ENCODE measurements at regions not wholly inside any gene's neighbourhood (a gene's known extent, or its start where the extent isn't known, plus 50 kb on each side); places are given as distances from the start of the nearest gene placed in this dataset.

- Histone ChIP-seq H3K4me2 (no peak overlapping the region), H3K9me3 (ENCODE audit: low read depth) (no peaks in the 10 kb centered on the region), H3K4me3 (no peak overlapping the region), H3K27ac (no peak overlapping the region), H4K20me1 (ENCODE audit: low read depth) (no peaks in the 10 kb centered on the region), H2AFZ (replicated peaks) (no peak overlapping the region), H3K9ac (no peak overlapping the region), H3K27me3 (no peaks in the 10 kb centered on the region), H3K79me2 (ENCODE audit: low read depth) (no peaks in the 10 kb centered on the region), H3F3A (ENCODE audit: low read depth) (no peaks in the 10 kb centered on the region), H3K36me3 (no peaks in the 10 kb centered on the region), H3K4me1 (no peaks in the 10 kb centered on the region)
- Mint-ChIP-seq H3K27me3 (ENCODE audit: insufficient read depth, low read depth) (no peaks in the 10 kb centered on the region), H3K27ac (no peak overlapping the region), H3K36me3 (no peaks in the 10 kb centered on the region), H3K9me3 (peaks cover 4% of the 10 kb centered on the region), H3K4me1 (no peaks in the 10 kb centered on the region), H3K4me3 (no peak overlapping the region)
- TF ChIP-seq CTCF (IDR thresholded peaks at IDR 0.05) = no peak
- TF ChIP-seq EZH2 (IDR thresholded peaks at IDR 0.05) = no peak
- TF ChIP-seq EZH2phosphoT487 (IDR thresholded peaks at IDR 0.05) = no peak
- no peak for DNase-seq (ENCODE audit: low spot score)
These were observed 64.0 kb upstream of the KCNN2 start for GRCh38 chr5:114297915-114298314.

- H3K4me3 ChIP-seq = no peak overlapping the region
- Mint-ChIP-seq H3K4me1 (peaks cover 31% of the 10 kb centered on the region), H3K36me3 (no peaks in the 10 kb centered on the region), H3K9me3 (no peaks in the 10 kb centered on the region), H3K27ac (no peak overlapping the region), H3K27me3 (ENCODE audit: insufficient read depth, low read depth) (peaks cover 3% of the 10 kb centered on the region), H3K4me3 (no peak overlapping the region)
- no peak for TF ChIP-seq EZH2phosphoT487 (IDR thresholded peaks at IDR 0.05)
- peak; percentile 71 for TF ChIP-seq CTCF (IDR thresholded peaks at IDR 0.05)
- TF ChIP-seq EZH2 (IDR thresholded peaks at IDR 0.05) = no peak
- peak; percentile 55 for DNase-seq (ENCODE audit: low spot score)
- H2AFZ ChIP-seq (replicated peaks) = peak overlapping the region; percentile 69
- H3K4me1 ChIP-seq = peaks cover 41% of the 10 kb centered on the region
- no peaks in the 10 kb centered on the region for H4K20me1 ChIP-seq (ENCODE audit: low read depth)
- H3K27ac ChIP-seq = no peak overlapping the region
- H3K27me3 ChIP-seq = no peaks in the 10 kb centered on the region
- H3K9ac ChIP-seq = no peak overlapping the region
- H3K36me3 ChIP-seq = no peaks in the 10 kb centered on the region
- H3F3A ChIP-seq (ENCODE audit: low read depth) = peaks cover 19% of the 10 kb centered on the region
- no peaks in the 10 kb centered on the region for H3K9me3 ChIP-seq (ENCODE audit: low read depth)
- H3K4me2 ChIP-seq = no peak overlapping the region
- no peaks in the 10 kb centered on the region for H3K79me2 ChIP-seq (ENCODE audit: low read depth)
These were observed 56.3 kb upstream of the KCNN2 start for GRCh38 chr5:114305402-114306207.

- Histone ChIP-seq H3K4me3 (peak overlapping the region; percentile 11), H3K9ac (no peak overlapping the region), H2AFZ (replicated peaks) (no peak overlapping the region), H4K20me1 (ENCODE audit: low read depth) (no peaks in the 10 kb centered on the region), H3K4me1 (peaks cover 62% of the 10 kb centered on the region), H3K9me3 (ENCODE audit: low read depth) (no peaks in the 10 kb centered on the region), H3K4me2 (peak overlapping the region; percentile 70), H3K36me3 (no peaks in the 10 kb centered on the region), H3K27ac (no peak overlapping the region), H3K27me3 (no peaks in the 10 kb centered on the region), H3F3A (ENCODE audit: low read depth) (peaks cover 28% of the 10 kb centered on the region), H3K79me2 (ENCODE audit: low read depth) (no peaks in the 10 kb centered on the region)
- no peaks in the 10 kb centered on the region for H3K36me3 Mint-ChIP-seq
- TF ChIP-seq EZH2 (IDR thresholded peaks at IDR 0.05) (no peak), EZH2phosphoT487 (IDR thresholded peaks at IDR 0.05) (peak; percentile 99), CTCF (IDR thresholded peaks at IDR 0.05) (no peak)
- H3K4me1 Mint-ChIP-seq = peaks cover 50% of the 10 kb centered on the region
- H3K27me3 Mint-ChIP-seq (ENCODE audit: insufficient read depth, low read depth) = peaks cover 3% of the 10 kb centered on the region
- no peak overlapping the region for H3K27ac Mint-ChIP-seq
- peak; percentile 83 for DNase-seq (ENCODE audit: low spot score)
- no peak overlapping the region for H3K4me3 Mint-ChIP-seq
- no peaks in the 10 kb centered on the region for H3K9me3 Mint-ChIP-seq
These were observed 53.9 kb upstream of the KCNN2 start for GRCh38 chr5:114308017-114308416.
